ENCODE measurements at regions not wholly inside any gene's neighbourhood (a gene's known extent, or its start where the extent isn't known, plus 50 kb on each side); places are given as distances from the start of the nearest gene placed in this dataset.

DNA sequence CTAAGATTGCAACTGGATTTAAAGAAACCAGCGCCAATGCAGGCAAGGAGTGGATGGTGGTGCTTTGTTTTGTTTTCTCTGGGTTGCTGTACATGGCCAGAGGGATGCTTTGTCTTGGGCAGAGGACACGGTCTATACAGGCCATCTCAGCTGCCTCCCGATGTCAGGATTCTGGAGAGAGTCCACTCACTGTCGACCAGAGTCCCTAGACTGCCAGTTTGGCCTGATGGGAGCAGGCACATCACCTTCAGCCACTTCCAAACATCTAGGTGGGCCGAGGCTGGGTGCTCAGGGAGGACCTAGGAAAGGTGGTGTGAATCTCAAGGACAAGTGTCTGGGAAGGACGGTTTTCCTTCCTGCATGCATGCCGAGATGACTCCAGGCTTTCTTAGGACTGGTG, 152.1 kb downstream of the BUB3 start:
- no peaks in the 10 kb centered on the region for H3K27me3 ChIP-seq (ENCODE audit: control insufficient read depth, insufficient read depth, low read length)
- H3K27ac ChIP-seq (ENCODE audit: low read depth, low read length): no peak overlapping the region
- no peak for DNase-seq (ENCODE audit: low read depth, low spot score)
- CTCF ChIA-PET: no interaction called here
- POLR2A ChIA-PET: no interaction called here
- H3K4me3 ChIP-seq (ENCODE audit: low read depth, low read length): no peak overlapping the region
- TF ChIP-seq CTCF (IDR thresholded peaks at IDR 0.05; ENCODE audit: low read depth, low read length): no peak
- H3K9me3 ChIP-seq (ENCODE audit: control insufficient read depth, insufficient read depth, low read length): peaks cover 14% of the 10 kb centered on the region

- Histone ChIP-seq H3K27ac (ENCODE audit: low read depth, low read length) (no peak overlapping the region), H3K9me3 (ENCODE audit: control insufficient read depth, insufficient read depth, low read length) (peaks cover 14% of the 10 kb centered on the region; the same call in 1 of the 2 replicates), H3K27me3 (ENCODE audit: control insufficient read depth, insufficient read depth, low read length) (no peaks in the 10 kb centered on the region), H3K4me3 (ENCODE audit: low read depth, low read length) (no peak overlapping the region)
- no peak for DNase-seq (ENCODE audit: low read depth, low spot score)
- ChIA-PET POLR2A (no interaction called here), CTCF (interaction anchor here (0.6 kb wide), 1 partner anchor 280 kb away, joined by 5 read pairs; no protein-coding TSS in a partner anchor)
- TF ChIP-seq CTCF (IDR thresholded peaks at IDR 0.05; ENCODE audit: low read depth, low read length): no peak
Observed at GRCh38 chr10:123309731-123310130, 155.5 kb downstream of the BUB3 start.

GRCh38 chr10:123316776-123317175, 162.6 kb downstream of the BUB3 start:
- TF ChIP-seq CTCF (IDR thresholded peaks at IDR 0.05; ENCODE audit: low read depth, low read length): no peak
- Histone ChIP-seq H3K4me3 (ENCODE audit: low read depth, low read length) (no peak overlapping the region), H3K9me3 (ENCODE audit: control insufficient read depth, insufficient read depth, low read length) (peaks cover 24% of the 10 kb centered on the region), H3K27me3 (ENCODE audit: control insufficient read depth, insufficient read depth, low read length) (no peaks in the 10 kb centered on the region), H3K27ac (ENCODE audit: low read depth, low read length) (no peak overlapping the region)
- ChIA-PET POLR2A (no interaction called here), CTCF (no interaction called here)
- DNase-seq (ENCODE audit: low read depth, low spot score): no peak

GRCh38 chr10:123318516-123318915, 164.3 kb downstream of the BUB3 start:
- CTCF ChIA-PET: no interaction called here
- H3K9me3 ChIP-seq (ENCODE audit: control insufficient read depth, insufficient read depth, low read length): peaks cover 24% of the 10 kb centered on the region
- DNase-seq (ENCODE audit: low read depth, low spot score): no peak
- H3K27me3 ChIP-seq (ENCODE audit: control insufficient read depth, insufficient read depth, low read length): no peaks in the 10 kb centered on the region
- no peak overlapping the region for H3K27ac ChIP-seq (ENCODE audit: low read depth, low read length)
- no peak for TF ChIP-seq CTCF (IDR thresholded peaks at IDR 0.05; ENCODE audit: low read depth, low read length)
- POLR2A ChIA-PET: no interaction called here
- H3K4me3 ChIP-seq (ENCODE audit: low read depth, low read length): no peak overlapping the region

DNA sequence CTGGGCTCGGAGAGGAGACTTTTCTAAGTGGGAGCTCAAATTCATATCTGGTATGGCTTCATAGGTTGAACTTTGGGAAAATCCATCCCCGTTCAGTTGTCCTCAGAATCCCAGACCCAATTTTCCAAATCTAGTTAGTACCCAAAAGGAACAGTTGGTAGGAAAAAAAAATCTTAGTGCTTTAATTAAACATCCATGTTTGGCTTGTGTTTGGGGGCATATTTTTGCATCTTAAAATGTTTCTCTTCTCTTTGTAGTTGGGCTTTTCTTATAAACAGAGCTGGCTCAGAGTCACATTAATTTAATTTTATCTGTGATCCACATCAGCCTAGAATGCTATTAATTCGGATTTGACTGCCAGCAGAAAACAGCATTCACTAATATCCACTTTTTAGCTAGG, 165.9 kb downstream of the BUB3 start:
- CTCF ChIA-PET: no interaction called here
- H3K9me3 ChIP-seq (ENCODE audit: control insufficient read depth, insufficient read depth, low read length): peaks cover 24% of the 10 kb centered on the region
- TF ChIP-seq CTCF (IDR thresholded peaks at IDR 0.05; ENCODE audit: low read depth, low read length): no peak
- no peak overlapping the region for H3K27ac ChIP-seq (ENCODE audit: low read depth, low read length)
- H3K4me3 ChIP-seq (ENCODE audit: low read depth, low read length): no peak overlapping the region
- DNase-seq (ENCODE audit: low read depth, low spot score): no peak
- no peaks in the 10 kb centered on the region for H3K27me3 ChIP-seq (ENCODE audit: control insufficient read depth, insufficient read depth, low read length)
- POLR2A ChIA-PET: no interaction called here

All from AG04450 (cell line).